Panc1 (cell line): ENCODE measurements at regions not wholly inside any gene's neighbourhood (a gene's known extent, or its start where the extent isn't known, plus 50 kb on each side); places are given as distances from the start of the nearest gene placed in this dataset.

ENCODE experiments used
- ATAC-seq: fragments of 200-7000 bp; cut with Tn5 transposase; 2 replicates; pipeline ENCODE4 v1.9.1; 2020; ENCODE audit warnings: mild to moderate bottlenecking, moderate library complexity
- BruUV-seq: library from RNA; stranded (reverse); fragments of 400-500 nt; replicated peaks from 2 replicates; lab custom pipeline; 2021; lab: Mats Ljungman, UMichigan
- CTCF ChIA-PET: fragments of 300-600 bp; sonication (Branson Sonifier 250); formaldehyde crosslinking; loops from one replicate; lab custom pipeline; 2022; ENCODE audit warnings: antibody characterized with exemption; lab: Charles Lee
- POLR2A ChIA-PET: fragments of 300-600 bp; sonication (Branson Sonifier 250); formaldehyde crosslinking; loops from one replicate; lab custom pipeline; 2022; ENCODE audit warnings: antibody characterized with exemption; lab: Charles Lee
- DNase-seq: peaks from one replicate; pipeline ENCODE4 v3.0.0-alpha.2; 2010; ENCODE audit warnings: low read depth, low spot score
- H3K27ac ChIP-seq: 2 replicates; pipeline ENCODE4 v1.5.1; 2011; ENCODE audit warnings: mild to moderate bottlenecking, low read length, inconsistent platforms
- H3K27me3 ChIP-seq: fragments of 200-500 bp; sonication (Bioruptor generic); 2 replicates; pipeline ENCODE4 v1.6.0; 2014; ENCODE audit warnings: low read length, inconsistent platforms; ENCODE audit not compliant: control insufficient read depth, insufficient read depth
- H3K36me3 ChIP-seq: fragments of 200-500 bp; sonication (Bioruptor generic); 2 replicates; pipeline ENCODE4 v1.5.1; 2014; ENCODE audit warnings: inconsistent platforms, mild to moderate bottlenecking, low read length, moderate library complexity; ENCODE audit not compliant: control insufficient read depth, insufficient read depth
- H3K4me1 ChIP-seq: 2 replicates; pipeline ENCODE4 v1.5.1; 2011; ENCODE audit warnings: inconsistent platforms, mild to moderate bottlenecking, low read length, moderate library complexity; ENCODE audit not compliant: control insufficient read depth, insufficient read depth
- H3K4me3 ChIP-seq, 2 experiments: 2 replicates each; pipeline ENCODE4 v1.5.1; 2011 to 2012; ENCODE audit warnings: low read depth in 2 of 2, low read length in 2 of 2, mild to moderate bottlenecking in 2 of 2, inconsistent platforms in 1 of 2, moderate library complexity in 1 of 2
- H3K9me3 ChIP-seq: fragments of 200-500 bp; sonication (Bioruptor generic); 2 replicates; pipeline ENCODE4 v1.5.1; 2014; ENCODE audit warnings: low read depth, mild to moderate bottlenecking, inconsistent platforms, low read length, moderate library complexity; ENCODE audit not compliant: control insufficient read depth, insufficient read depth
- POLR2AphosphoS5 ChIP-seq: IDR thresholded peaks from 2 replicates; pipeline ENCODE4 v1.6.1; 2012; ENCODE audit warnings: mild to moderate bottlenecking, low read depth, low read length, moderate library complexity
- SIN3A ChIP-seq: IDR thresholded peaks from 2 replicates; pipeline ENCODE4 v1.6.1; 2012; ENCODE audit warnings: low read depth, mild to moderate bottlenecking, low read length, moderate library complexity, borderline replicate concordance; ENCODE audit not compliant: insufficient read depth
- TCF7L2 ChIP-seq: IDR thresholded peaks from 2 replicates; pipeline ENCODE4 v1.6.1; 2011; ENCODE audit warnings: mild to moderate bottlenecking, low read depth, low read length, inconsistent platforms
- in situ Hi-C: cut with HindIII; loops from 2 replicates; pipeline ENCODE4 v1.10.0; 2016; ENCODE audit warnings: low sequenced_read_pairs, low pct_unique_long_range_greater_than_20kb
- intact Hi-C: fragments of 100-400 bp; cut with micrococcal nuclease; formaldehyde crosslinking; loops from one replicate; pipeline ENCODE4 v1.10.0; 2022; ENCODE audit not compliant: unreplicated experiment
- TF ChIP-seq, protein P1 (sequence below): fragments of 450-650 bp; IDR thresholded peaks from 2 replicates; pipeline ENCODE4 v1.5.1; 2017; ENCODE audit warnings: mild to moderate bottlenecking
- TF ChIP-seq, protein P2 (sequence below), 2 experiments: IDR thresholded peaks; 2 replicates each; pipeline ENCODE4 v1.6.1; 2011 to 2012; ENCODE audit warnings: low read depth in 2 of 2, control low read depth in 1 of 2, low read length in 1 of 2, mild to moderate bottlenecking in 1 of 2, moderate library complexity in 1 of 2; ENCODE audit not compliant: insufficient read depth in 1 of 2

DNA sequence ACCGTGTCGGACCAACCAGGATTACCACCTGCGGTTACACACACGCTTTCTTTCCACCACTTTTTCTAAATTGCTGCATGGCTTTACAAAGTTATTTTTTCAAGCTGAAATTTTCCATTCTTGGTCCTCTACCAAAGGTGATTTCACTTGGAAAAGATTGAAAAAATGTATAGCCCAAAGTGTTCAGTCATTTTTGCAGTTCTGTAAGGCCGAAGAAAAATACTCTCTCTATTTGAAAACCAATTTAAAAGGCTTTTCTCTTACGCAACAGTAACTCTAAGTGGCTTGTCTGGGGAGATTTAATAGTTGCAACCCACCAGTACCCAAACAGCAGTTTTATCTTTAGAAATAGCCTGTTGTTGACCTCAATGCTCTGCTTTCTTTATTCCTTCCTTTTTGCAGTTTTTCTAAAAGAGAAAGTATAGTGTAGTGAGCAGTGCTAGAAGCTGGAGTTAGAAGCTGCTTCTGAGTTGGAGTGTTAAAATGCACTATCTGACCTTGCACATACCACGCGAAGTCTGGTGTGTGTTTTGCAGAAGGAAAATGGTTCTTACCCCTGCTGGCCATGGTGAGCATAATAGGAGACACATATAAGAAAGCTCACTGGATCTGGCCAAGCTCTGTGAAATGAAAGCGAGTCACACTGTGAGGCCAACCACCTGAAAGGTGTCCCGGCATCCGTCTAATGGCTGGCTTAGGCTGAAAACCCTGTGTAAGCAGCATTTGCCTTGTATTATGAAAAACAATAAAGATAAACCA lies 201.0 kb upstream of the ADRA1D start:
- POLR2A ChIA-PET = no interaction called here
- CTCF ChIA-PET = no interaction called here
- no peak for TF ChIP-seq SIN3A
- TF ChIP-seq, protein P1, sequence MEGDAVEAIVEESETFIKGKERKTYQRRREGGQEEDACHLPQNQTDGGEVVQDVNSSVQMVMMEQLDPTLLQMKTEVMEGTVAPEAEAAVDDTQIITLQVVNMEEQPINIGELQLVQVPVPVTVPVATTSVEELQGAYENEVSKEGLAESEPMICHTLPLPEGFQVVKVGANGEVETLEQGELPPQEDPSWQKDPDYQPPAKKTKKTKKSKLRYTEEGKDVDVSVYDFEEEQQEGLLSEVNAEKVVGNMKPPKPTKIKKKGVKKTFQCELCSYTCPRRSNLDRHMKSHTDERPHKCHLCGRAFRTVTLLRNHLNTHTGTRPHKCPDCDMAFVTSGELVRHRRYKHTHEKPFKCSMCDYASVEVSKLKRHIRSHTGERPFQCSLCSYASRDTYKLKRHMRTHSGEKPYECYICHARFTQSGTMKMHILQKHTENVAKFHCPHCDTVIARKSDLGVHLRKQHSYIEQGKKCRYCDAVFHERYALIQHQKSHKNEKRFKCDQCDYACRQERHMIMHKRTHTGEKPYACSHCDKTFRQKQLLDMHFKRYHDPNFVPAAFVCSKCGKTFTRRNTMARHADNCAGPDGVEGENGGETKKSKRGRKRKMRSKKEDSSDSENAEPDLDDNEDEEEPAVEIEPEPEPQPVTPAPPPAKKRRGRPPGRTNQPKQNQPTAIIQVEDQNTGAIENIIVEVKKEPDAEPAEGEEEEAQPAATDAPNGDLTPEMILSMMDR = peak; percentile 36
- in situ Hi-C loops = no loop called here
- DNase-seq (no peak), ATAC-seq (peak; percentile 77; the same call in 1 of the 2 replicates)
- intact Hi-C loops = no loop called here
- no TSS peak for BruUV-seq
- Histone ChIP-seq H3K9me3 (peaks cover 3% of the 10 kb centered on the region; the same call in 1 of the 2 replicates), H3K4me1 (no peaks in the 10 kb centered on the region), H3K36me3 (no peaks in the 10 kb centered on the region), H3K27ac (no peak overlapping the region), H3K4me3 (no peak overlapping the region), H3K27me3 (peaks cover 4% of the 10 kb centered on the region; the same call in 1 of the 2 replicates)

DNA sequence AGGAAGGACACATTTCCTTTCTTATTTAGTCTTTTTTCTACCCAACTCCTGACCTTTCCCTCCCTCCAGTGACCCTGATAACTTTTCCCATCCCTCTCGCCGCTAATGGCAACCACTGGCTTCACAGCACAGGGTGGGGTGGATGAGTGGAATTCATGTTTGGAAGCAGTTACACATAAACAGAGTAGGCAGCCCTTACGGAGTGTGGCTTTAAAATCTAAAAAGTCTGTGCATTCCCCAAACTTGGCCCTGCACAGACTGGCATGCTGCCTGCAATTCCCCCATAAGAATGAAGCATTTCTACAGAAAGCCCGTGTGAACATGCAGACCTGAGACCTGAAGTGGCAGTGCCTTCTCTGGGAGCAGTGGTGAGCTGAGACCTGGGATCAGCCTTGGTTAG lies 196.7 kb upstream of the ADRA1D start:
- Histone ChIP-seq H3K4me3 (no peak overlapping the region), H3K27me3 (peaks cover 4% of the 10 kb centered on the region; the same call in 1 of the 2 replicates), H3K9me3 (peaks cover 3% of the 10 kb centered on the region; the same call in 1 of the 2 replicates), H3K27ac (no peak overlapping the region), H3K36me3 (no peaks in the 10 kb centered on the region), H3K4me1 (no peaks in the 10 kb centered on the region)
- ChIA-PET POLR2A (no interaction called here), CTCF (no interaction called here)
- no TSS peak for BruUV-seq
- TF ChIP-seq, protein P2, sequence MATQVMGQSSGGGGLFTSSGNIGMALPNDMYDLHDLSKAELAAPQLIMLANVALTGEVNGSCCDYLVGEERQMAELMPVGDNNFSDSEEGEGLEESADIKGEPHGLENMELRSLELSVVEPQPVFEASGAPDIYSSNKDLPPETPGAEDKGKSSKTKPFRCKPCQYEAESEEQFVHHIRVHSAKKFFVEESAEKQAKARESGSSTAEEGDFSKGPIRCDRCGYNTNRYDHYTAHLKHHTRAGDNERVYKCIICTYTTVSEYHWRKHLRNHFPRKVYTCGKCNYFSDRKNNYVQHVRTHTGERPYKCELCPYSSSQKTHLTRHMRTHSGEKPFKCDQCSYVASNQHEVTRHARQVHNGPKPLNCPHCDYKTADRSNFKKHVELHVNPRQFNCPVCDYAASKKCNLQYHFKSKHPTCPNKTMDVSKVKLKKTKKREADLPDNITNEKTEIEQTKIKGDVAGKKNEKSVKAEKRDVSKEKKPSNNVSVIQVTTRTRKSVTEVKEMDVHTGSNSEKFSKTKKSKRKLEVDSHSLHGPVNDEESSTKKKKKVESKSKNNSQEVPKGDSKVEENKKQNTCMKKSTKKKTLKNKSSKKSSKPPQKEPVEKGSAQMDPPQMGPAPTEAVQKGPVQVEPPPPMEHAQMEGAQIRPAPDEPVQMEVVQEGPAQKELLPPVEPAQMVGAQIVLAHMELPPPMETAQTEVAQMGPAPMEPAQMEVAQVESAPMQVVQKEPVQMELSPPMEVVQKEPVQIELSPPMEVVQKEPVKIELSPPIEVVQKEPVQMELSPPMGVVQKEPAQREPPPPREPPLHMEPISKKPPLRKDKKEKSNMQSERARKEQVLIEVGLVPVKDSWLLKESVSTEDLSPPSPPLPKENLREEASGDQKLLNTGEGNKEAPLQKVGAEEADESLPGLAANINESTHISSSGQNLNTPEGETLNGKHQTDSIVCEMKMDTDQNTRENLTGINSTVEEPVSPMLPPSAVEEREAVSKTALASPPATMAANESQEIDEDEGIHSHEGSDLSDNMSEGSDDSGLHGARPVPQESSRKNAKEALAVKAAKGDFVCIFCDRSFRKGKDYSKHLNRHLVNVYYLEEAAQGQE (IDR thresholded peaks at IDR 0.05; ENCODE audit: insufficient read depth in 1 of 2, low read depth in 2 of 2, low read length in 1 of 2) = no peak
- TF ChIP-seq TCF7L2 (no peak), SIN3A (no peak), POLR2AphosphoS5 (no peak)
- TF ChIP-seq, protein P1 = no peak
- intact Hi-C loops = no loop called here
- DNase-seq = no peak
- no peak for ATAC-seq
- in situ Hi-C loops = no loop called here
